ENCODE measurements at regions not wholly inside any gene's neighbourhood (a gene's known extent, or its start where the extent isn't known, plus 50 kb on each side); places are given as distances from the start of the nearest gene placed in this dataset.
A peak's percentile ranks its signal among the peaks of the same experiment; 100 is the strongest.

GRCh38 chr9:107615321-107615720 is 125.8 kb upstream of the KLF4 start:
- no peak for ATAC-seq (ENCODE audit: low FRiP score)
- intact Hi-C loops (cut with DNase I): no loop called here
- no peaks in the 10 kb centered on the region for H3K9me3 ChIP-seq (ENCODE audit: control insufficient read depth, low read length)
- H3K27ac ChIP-seq (ENCODE audit: low read depth in 1 of 2, low read length in 2 of 2): no peak overlapping the region
- H3K4me1 ChIP-seq (ENCODE audit: control insufficient read depth in 1 of 2, insufficient read depth in 2 of 2, low read length in 2 of 2): no peaks in the 10 kb centered on the region
- H3K4me3 ChIP-seq (ENCODE audit: low read length in 2 of 2): no peak overlapping the region
- H3K27me3 ChIP-seq (ENCODE audit: control insufficient read depth in 1 of 2, insufficient read depth in 2 of 2, low read length in 1 of 2): no peaks in the 10 kb centered on the region
- DNase-seq: no peak
- WGBS, 2 donors: 90 to 93% methylated on average over 1 of the region's 1 CpG
- no peaks in the 10 kb centered on the region for H3K36me3 ChIP-seq (ENCODE audit: control insufficient read depth in 1 of 2, insufficient read depth in 2 of 2, low read length in 1 of 2)

- H3K9me3 ChIP-seq (ENCODE audit: control insufficient read depth, low read length): no peaks in the 10 kb centered on the region
- intact Hi-C loops (cut with DNase I): no loop called here
Measured at GRCh38 chr9:107614765-107615164, 125.2 kb upstream of the KLF4 start.

GRCh38 chr9:107613321-107613720 is 123.8 kb upstream of the KLF4 start:
- Histone ChIP-seq H3K4me1 (ENCODE audit: control insufficient read depth in 1 of 2, insufficient read depth in 2 of 2, low read length in 2 of 2) (no peaks in the 10 kb centered on the region), H3K27me3 (ENCODE audit: control insufficient read depth in 1 of 2, insufficient read depth in 2 of 2, low read length in 1 of 2) (no peaks in the 10 kb centered on the region), H3K9me3 (ENCODE audit: control insufficient read depth, low read length) (no peaks in the 10 kb centered on the region), H3K27ac (ENCODE audit: low read depth in 1 of 2, low read length in 2 of 2) (no peak overlapping the region), H3K4me3 (ENCODE audit: low read length in 2 of 2) (no peak overlapping the region), H3K36me3 (ENCODE audit: control insufficient read depth in 1 of 2, insufficient read depth in 2 of 2, low read length in 1 of 2) (no peaks in the 10 kb centered on the region)
- WGBS, 2 donors: 94 to 96% methylated on average over 1 of the region's 1 CpG
- ATAC-seq (ENCODE audit: low FRiP score): no peak
- intact Hi-C loops (cut with DNase I): no loop called here
- DNase-seq: no peak

More at GRCh38 chr9:107614765-107615164, 125.2 kb upstream of the KLF4 start:
- Histone ChIP-seq H3K27me3 (ENCODE audit: control insufficient read depth in 1 of 2, insufficient read depth in 2 of 2, low read length in 1 of 2) (no peaks in the 10 kb centered on the region), H3K27ac (ENCODE audit: low read depth in 1 of 2, low read length in 2 of 2) (no peak overlapping the region), H3K36me3 (ENCODE audit: control insufficient read depth in 1 of 2, insufficient read depth in 2 of 2, low read length in 1 of 2) (no peaks in the 10 kb centered on the region), H3K4me1 (ENCODE audit: control insufficient read depth in 1 of 2, insufficient read depth in 2 of 2, low read length in 2 of 2) (no peaks in the 10 kb centered on the region), H3K4me3 (ENCODE audit: low read length in 2 of 2) (no peak overlapping the region)
- WGBS, 2 donors: 90 to 91% methylated on average over 5 of the region's 5 CpGs
- ATAC-seq (ENCODE audit: low FRiP score) (no peak), DNase-seq (no peak)

- Histone ChIP-seq H3K4me3 (ENCODE audit: low read length in 2 of 2) (no peak overlapping the region), H3K36me3 (ENCODE audit: control insufficient read depth in 1 of 2, insufficient read depth in 2 of 2, low read length in 1 of 2) (no peaks in the 10 kb centered on the region), H3K4me1 (ENCODE audit: control insufficient read depth in 1 of 2, insufficient read depth in 2 of 2, low read length in 2 of 2) (no peaks in the 10 kb centered on the region), H3K9me3 (ENCODE audit: control insufficient read depth, low read length) (no peaks in the 10 kb centered on the region), H3K27ac (ENCODE audit: low read depth in 1 of 2, low read length in 2 of 2) (no peak overlapping the region), H3K27me3 (ENCODE audit: control insufficient read depth in 1 of 2, insufficient read depth in 2 of 2, low read length in 1 of 2) (no peaks in the 10 kb centered on the region)
- ATAC-seq (ENCODE audit: low FRiP score) (peak; percentile 87), DNase-seq (peak; percentile 79 to 89)
- 88 to 90% methylated on average over 5 of the region's 5 CpGs for WGBS, 2 donors
- intact Hi-C loops (cut with DNase I): no loop called here
Measured at GRCh38 chr9:107612136-107612535, 122.6 kb upstream of the KLF4 start.

- Histone ChIP-seq H3K4me3 (ENCODE audit: low read length in 2 of 2) (no peak overlapping the region), H3K9me3 (ENCODE audit: control insufficient read depth, low read length) (no peaks in the 10 kb centered on the region), H3K27me3 (ENCODE audit: control insufficient read depth in 1 of 2, insufficient read depth in 2 of 2, low read length in 1 of 2) (no peaks in the 10 kb centered on the region), H3K36me3 (ENCODE audit: control insufficient read depth in 1 of 2, insufficient read depth in 2 of 2, low read length in 1 of 2) (no peaks in the 10 kb centered on the region), H3K27ac (ENCODE audit: low read depth in 1 of 2, low read length in 2 of 2) (no peak overlapping the region), H3K4me1 (ENCODE audit: control insufficient read depth in 1 of 2, insufficient read depth in 2 of 2, low read length in 2 of 2) (no peaks in the 10 kb centered on the region)
- ATAC-seq (ENCODE audit: low FRiP score): no peak
- DNase-seq: no peak
- intact Hi-C loops (cut with DNase I): no loop called here
- WGBS, 2 donors: 91 to 94% methylated on average over 2 of the region's 2 CpGs
Measured at GRCh38 chr9:107609547-107609946, 120.0 kb upstream of the KLF4 start.

- DNase-seq: no peak
- ATAC-seq (ENCODE audit: low FRiP score): no peak
- Histone ChIP-seq H3K9me3 (ENCODE audit: control insufficient read depth, low read length) (no peaks in the 10 kb centered on the region), H3K4me1 (ENCODE audit: control insufficient read depth in 1 of 2, insufficient read depth in 2 of 2, low read length in 2 of 2) (no peaks in the 10 kb centered on the region), H3K36me3 (ENCODE audit: control insufficient read depth in 1 of 2, insufficient read depth in 2 of 2, low read length in 1 of 2) (no peaks in the 10 kb centered on the region), H3K27me3 (ENCODE audit: control insufficient read depth in 1 of 2, insufficient read depth in 2 of 2, low read length in 1 of 2) (no peaks in the 10 kb centered on the region), H3K27ac (ENCODE audit: low read depth in 1 of 2, low read length in 2 of 2) (no peak overlapping the region), H3K4me3 (ENCODE audit: low read length in 2 of 2) (no peak overlapping the region)
- intact Hi-C loops (cut with DNase I): no loop called here
- WGBS, 2 donors: 88% methylated on average over 8 of the region's 8 CpGs
Measured at GRCh38 chr9:107606149-107606790, 116.7 kb upstream of the KLF4 start.

GRCh38 chr9:107605041-107605440 is 115.5 kb upstream of the KLF4 start:
- intact Hi-C loops (cut with DNase I): no loop called here
- no peak overlapping the region for H3K27ac ChIP-seq (ENCODE audit: low read depth in 1 of 2, low read length in 2 of 2)
- H3K4me1 ChIP-seq (ENCODE audit: control insufficient read depth in 1 of 2, insufficient read depth in 2 of 2, low read length in 2 of 2): no peaks in the 10 kb centered on the region
- no peaks in the 10 kb centered on the region for H3K36me3 ChIP-seq (ENCODE audit: control insufficient read depth in 1 of 2, insufficient read depth in 2 of 2, low read length in 1 of 2)
- H3K4me3 ChIP-seq (ENCODE audit: low read length in 2 of 2): no peak overlapping the region
- no peaks in the 10 kb centered on the region for H3K27me3 ChIP-seq (ENCODE audit: control insufficient read depth in 1 of 2, insufficient read depth in 2 of 2, low read length in 1 of 2)
- H3K9me3 ChIP-seq (ENCODE audit: control insufficient read depth, low read length): no peaks in the 10 kb centered on the region
- 97 to 99% methylated on average over 4 of the region's 4 CpGs for WGBS, 2 donors
- no peak for DNase-seq
- no peak for ATAC-seq (ENCODE audit: low FRiP score)

- Histone ChIP-seq H3K36me3 (ENCODE audit: control insufficient read depth in 1 of 2, insufficient read depth in 2 of 2, low read length in 1 of 2) (no peaks in the 10 kb centered on the region), H3K27ac (ENCODE audit: low read depth in 1 of 2, low read length in 2 of 2) (no peak overlapping the region), H3K9me3 (ENCODE audit: control insufficient read depth, low read length) (no peaks in the 10 kb centered on the region), H3K27me3 (ENCODE audit: control insufficient read depth in 1 of 2, insufficient read depth in 2 of 2, low read length in 1 of 2) (no peaks in the 10 kb centered on the region), H3K4me1 (ENCODE audit: control insufficient read depth in 1 of 2, insufficient read depth in 2 of 2, low read length in 2 of 2) (no peaks in the 10 kb centered on the region), H3K4me3 (ENCODE audit: low read length in 2 of 2) (no peak overlapping the region)
- DNase-seq (no peak), ATAC-seq (ENCODE audit: low FRiP score) (no peak)
- WGBS, 2 donors: 81 to 82% methylated on average over 4 of the region's 4 CpGs
- intact Hi-C loops (cut with DNase I): no loop called here
Measured at GRCh38 chr9:107603281-107603680, 113.7 kb upstream of the KLF4 start.

GRCh38 chr9:107600060-107600573 is 110.5 kb upstream of the KLF4 start:
- intact Hi-C loops (cut with DNase I): no loop called here

More at GRCh38 chr9:107600060-107600573, 110.5 kb upstream of the KLF4 start:
- Histone ChIP-seq H3K27ac (ENCODE audit: low read depth in 1 of 2, low read length in 2 of 2) (no peak overlapping the region), H3K9me3 (ENCODE audit: control insufficient read depth, low read length) (no peaks in the 10 kb centered on the region), H3K27me3 (ENCODE audit: control insufficient read depth in 1 of 2, insufficient read depth in 2 of 2, low read length in 1 of 2) (no peaks in the 10 kb centered on the region), H3K4me1 (ENCODE audit: control insufficient read depth in 1 of 2, insufficient read depth in 2 of 2, low read length in 2 of 2) (no peaks in the 10 kb centered on the region), H3K4me3 (ENCODE audit: low read length in 2 of 2) (no peak overlapping the region), H3K36me3 (ENCODE audit: control insufficient read depth in 1 of 2, insufficient read depth in 2 of 2, low read length in 1 of 2) (no peaks in the 10 kb centered on the region)
- ATAC-seq (ENCODE audit: low FRiP score) (peak; percentile 62), DNase-seq (no peak)
- 56 to 58% methylated on average over 3 of the region's 3 CpGs for WGBS, 2 donors
